ENCODE measurements at regions not wholly inside any gene's neighbourhood (a gene's known extent, or its start where the extent isn't known, plus 50 kb on each side); places are given as distances from the start of the nearest gene placed in this dataset.

DNA sequence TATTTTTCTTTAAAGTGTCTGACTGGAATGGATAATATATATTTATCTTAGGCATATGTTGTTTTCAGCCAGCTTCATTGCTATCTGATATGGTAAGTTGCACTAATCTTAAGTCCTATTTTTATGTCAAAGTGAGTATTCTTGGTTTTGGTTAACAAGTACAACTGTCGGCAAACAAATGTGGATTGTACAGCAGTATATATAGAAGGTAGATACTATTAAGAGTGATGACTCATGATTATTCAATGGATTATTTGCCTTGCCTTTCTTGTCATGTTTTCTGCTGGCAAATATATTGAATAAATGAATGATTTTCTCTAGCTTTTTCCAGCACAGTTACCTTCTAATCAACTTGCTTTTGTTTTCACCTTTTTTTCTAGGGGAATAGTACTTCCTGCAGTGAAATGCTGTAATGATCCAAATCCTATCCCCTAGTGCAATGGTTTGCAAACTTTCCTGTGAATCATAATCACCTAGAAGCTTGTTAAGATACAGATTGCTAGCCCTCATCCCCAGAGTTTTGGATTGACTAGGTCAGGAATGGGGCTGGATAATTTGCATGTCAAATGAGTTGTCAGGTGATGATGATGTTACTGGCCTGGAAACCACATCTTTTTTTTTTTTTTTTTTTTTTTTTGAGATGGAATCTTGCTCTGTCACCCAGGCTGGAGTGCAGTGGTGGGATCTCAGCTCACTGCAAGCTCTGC lies 60.8 kb upstream of the ARRDC3 start:
- DNase-seq: no peak

DNA sequence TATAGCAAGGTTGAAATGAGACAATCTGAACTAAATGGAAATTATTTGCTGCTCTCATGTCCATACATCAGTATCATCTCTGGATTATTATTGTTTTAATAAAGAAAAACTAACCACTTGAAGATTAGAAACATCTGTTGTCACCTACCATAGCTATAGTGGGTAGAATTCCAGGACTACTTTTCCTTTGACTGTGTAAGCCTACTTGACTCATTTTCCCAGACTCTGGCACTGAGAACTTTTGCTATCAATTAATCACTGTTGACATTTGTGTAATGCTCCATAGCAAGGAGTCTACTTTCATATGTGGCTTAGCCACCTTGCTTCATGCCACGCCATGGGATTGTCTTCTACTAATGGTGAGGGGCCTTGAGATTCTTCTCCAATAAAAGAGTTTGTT lies 59.9 kb upstream of the ARRDC3 start:
- no peak for DNase-seq

DNA sequence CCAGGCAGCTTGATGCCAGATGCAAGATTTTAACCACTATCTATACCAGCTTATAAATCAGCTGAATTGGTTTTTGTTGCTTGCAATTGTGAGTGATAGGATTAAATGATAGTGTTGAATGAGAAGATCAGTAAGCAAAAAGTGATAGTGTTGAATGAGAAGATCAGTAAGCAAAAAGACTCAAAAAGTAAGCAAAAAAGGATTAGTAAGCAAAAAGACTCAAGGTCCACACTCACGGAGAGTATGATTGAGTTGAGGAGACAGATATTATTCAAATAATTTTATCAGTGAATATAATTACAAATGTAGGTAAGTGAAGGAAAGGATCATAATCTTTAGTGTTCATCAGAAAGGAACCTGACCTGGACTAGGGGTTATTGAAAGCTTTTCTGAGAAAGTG lies 58.0 kb upstream of the ARRDC3 start:
- DNase-seq: no peak

- no peak for DNase-seq
Measured at GRCh38 chr5:91438871-91439270, 55.8 kb upstream of the ARRDC3 start.

DNA sequence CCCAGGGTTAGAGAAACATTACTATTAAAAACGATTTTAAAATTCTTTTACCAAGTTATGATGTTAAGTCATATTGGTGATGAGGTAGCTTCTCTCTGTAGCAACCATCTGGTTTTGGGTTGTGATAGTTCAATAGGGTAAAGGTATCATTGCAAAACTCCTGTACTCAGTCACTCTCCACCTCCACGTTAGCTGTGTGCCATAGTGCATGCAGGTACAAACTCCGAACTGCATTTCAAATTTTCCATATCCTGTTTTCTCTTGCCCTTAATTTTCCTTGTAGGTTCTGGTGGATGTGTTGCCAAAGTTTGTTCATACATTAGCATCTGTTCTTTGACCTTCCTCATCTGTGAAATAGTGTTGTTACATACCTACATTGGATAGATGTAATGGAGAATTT lies 53.1 kb upstream of the ARRDC3 start:
- no peak for DNase-seq

DNA sequence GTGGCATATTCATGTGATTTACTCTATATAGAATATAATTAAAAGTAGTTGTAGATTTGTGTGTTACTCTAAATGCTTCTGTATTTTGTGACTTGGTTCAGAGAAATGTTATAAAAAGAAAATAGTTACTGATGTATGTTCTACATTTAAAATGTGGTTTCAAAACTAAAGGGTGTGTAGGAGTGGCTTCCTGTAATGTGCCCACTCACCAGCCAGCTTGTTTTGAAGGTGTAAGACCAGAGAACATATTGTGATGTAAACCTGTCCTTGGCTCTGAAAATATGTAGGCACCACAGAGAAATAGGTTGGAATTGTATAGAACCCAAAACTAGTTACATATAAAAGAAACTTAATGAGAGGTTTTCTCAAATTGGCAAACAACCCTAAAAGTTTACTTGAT lies 51.2 kb upstream of the ARRDC3 start:
- no peak for DNase-seq

- no peak for DNase-seq
Measured at GRCh38 chr5:91433861-91434260, 50.7 kb upstream of the ARRDC3 start.

All from MV-4-11 (cell line).